ENCODE measurements at regions not wholly inside any gene's neighbourhood (a gene's known extent, or its start where the extent isn't known, plus 50 kb on each side); places are given as distances from the start of the nearest gene placed in this dataset.

DNA sequence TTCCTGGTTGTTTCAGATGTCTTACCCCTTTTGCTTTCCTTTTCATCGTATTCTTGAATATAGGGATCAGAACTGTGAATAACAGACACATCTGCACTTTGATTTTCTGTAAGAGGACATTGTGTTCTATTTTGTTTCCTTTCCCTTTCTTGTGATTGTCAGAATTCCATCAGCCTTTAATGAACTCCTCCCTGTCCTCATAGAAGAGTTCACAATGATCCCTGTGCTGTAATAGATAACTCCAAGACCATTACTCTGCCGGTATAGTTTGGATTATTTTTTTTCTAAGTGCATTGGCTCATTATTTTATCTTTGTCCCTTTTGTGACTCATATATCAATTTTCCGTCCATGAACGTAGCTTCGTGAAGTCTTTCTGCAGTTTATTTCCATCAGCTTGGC, 59.7 kb upstream of the PRDM8 start:
- DNase-seq (ENCODE audit: low read depth, low spot score) (no peak), FAIRE-seq (no peak)
- H2AFZ ChIP-seq (ENCODE audit: control insufficient read depth, low read length) = peak overlapping the region; percentile 36
- H3K4me2 ChIP-seq (ENCODE audit: control insufficient read depth, extremely low read depth, insufficient read depth, low read depth, low read length) = no peak overlapping the region
- H3K4me3 ChIP-seq (ENCODE audit: control insufficient read depth in 2 of 3, extremely low read depth in 1 of 3, insufficient read depth in 2 of 3, low read depth in 1 of 3, low read length in 3 of 3) = no peak overlapping the region
- no peaks in the 10 kb centered on the region for H3K36me3 ChIP-seq (ENCODE audit: control insufficient read depth in 2 of 2, extremely low read depth in 1 of 2, insufficient read depth in 2 of 2, low read length in 2 of 2)
- dilution Hi-C loops (cut with MboI; ENCODE audit: extremely low pct_ligation_motif_present, low sequenced_read_pairs) = no loop called here
- no peak overlapping the region for H3K9ac ChIP-seq (ENCODE audit: control insufficient read depth, extremely low read depth, insufficient read depth, low read length)
- no peaks in the 10 kb centered on the region for H3K9me1 ChIP-seq (ENCODE audit: control insufficient read depth, extremely low read depth, insufficient read depth, low read length)
- peaks cover 27% of the 10 kb centered on the region for H3K4me1 ChIP-seq (ENCODE audit: control insufficient read depth, extremely low read depth, insufficient read depth, low read length)
- no peak overlapping the region for H3K27ac ChIP-seq (ENCODE audit: control insufficient read depth, insufficient read depth, low read length)
- no peaks in the 10 kb centered on the region for H3K9me3 ChIP-seq (ENCODE audit: control insufficient read depth, low read depth, low read length)
- no peaks in the 10 kb centered on the region for H3K27me3 ChIP-seq (ENCODE audit: control insufficient read depth, extremely low read depth, insufficient read depth, low read length)
- H3K79me2 ChIP-seq (ENCODE audit: control insufficient read depth, insufficient read depth, low read length) = no peaks in the 10 kb centered on the region
- H4K20me1 ChIP-seq (ENCODE audit: control insufficient read depth, extremely low read depth, insufficient read depth, low read length) = no peaks in the 10 kb centered on the region
- TF ChIP-seq, protein P1, sequence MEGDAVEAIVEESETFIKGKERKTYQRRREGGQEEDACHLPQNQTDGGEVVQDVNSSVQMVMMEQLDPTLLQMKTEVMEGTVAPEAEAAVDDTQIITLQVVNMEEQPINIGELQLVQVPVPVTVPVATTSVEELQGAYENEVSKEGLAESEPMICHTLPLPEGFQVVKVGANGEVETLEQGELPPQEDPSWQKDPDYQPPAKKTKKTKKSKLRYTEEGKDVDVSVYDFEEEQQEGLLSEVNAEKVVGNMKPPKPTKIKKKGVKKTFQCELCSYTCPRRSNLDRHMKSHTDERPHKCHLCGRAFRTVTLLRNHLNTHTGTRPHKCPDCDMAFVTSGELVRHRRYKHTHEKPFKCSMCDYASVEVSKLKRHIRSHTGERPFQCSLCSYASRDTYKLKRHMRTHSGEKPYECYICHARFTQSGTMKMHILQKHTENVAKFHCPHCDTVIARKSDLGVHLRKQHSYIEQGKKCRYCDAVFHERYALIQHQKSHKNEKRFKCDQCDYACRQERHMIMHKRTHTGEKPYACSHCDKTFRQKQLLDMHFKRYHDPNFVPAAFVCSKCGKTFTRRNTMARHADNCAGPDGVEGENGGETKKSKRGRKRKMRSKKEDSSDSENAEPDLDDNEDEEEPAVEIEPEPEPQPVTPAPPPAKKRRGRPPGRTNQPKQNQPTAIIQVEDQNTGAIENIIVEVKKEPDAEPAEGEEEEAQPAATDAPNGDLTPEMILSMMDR (optimal IDR thresholded peaks at IDR 0.05 in 1 of 3, IDR thresholded peaks at IDR 0.05 in 1 of 3, conservative IDR thresholded peaks at IDR 0.05 in 1 of 3; ENCODE audit: extremely low read depth in 1 of 3, insufficient read depth in 2 of 3, low read length in 3 of 3) = no peak
- no peak for TF ChIP-seq EZH2 (IDR thresholded peaks at IDR 0.05; ENCODE audit: low read length)

GRCh38 chr4:80136270-80136669, 61.0 kb upstream of the PRDM8 start:
- H3K36me3 ChIP-seq (ENCODE audit: control insufficient read depth in 2 of 2, extremely low read depth in 1 of 2, insufficient read depth in 2 of 2, low read length in 2 of 2) = no peaks in the 10 kb centered on the region
- H3K4me3 ChIP-seq (ENCODE audit: control insufficient read depth in 2 of 3, extremely low read depth in 1 of 3, insufficient read depth in 2 of 3, low read depth in 1 of 3, low read length in 3 of 3) = no peak overlapping the region
- no peaks in the 10 kb centered on the region for H4K20me1 ChIP-seq (ENCODE audit: control insufficient read depth, extremely low read depth, insufficient read depth, low read length)
- H2AFZ ChIP-seq (ENCODE audit: control insufficient read depth, low read length) = peak overlapping the region; percentile 32
- dilution Hi-C loops (cut with MboI; ENCODE audit: extremely low pct_ligation_motif_present, low sequenced_read_pairs) = no loop called here
- H3K9ac ChIP-seq (ENCODE audit: control insufficient read depth, extremely low read depth, insufficient read depth, low read length) = no peak overlapping the region
- H3K9me1 ChIP-seq (ENCODE audit: control insufficient read depth, extremely low read depth, insufficient read depth, low read length) = no peaks in the 10 kb centered on the region
- H3K27me3 ChIP-seq (ENCODE audit: control insufficient read depth, extremely low read depth, insufficient read depth, low read length) = no peaks in the 10 kb centered on the region
- TF ChIP-seq EZH2 (IDR thresholded peaks at IDR 0.05; ENCODE audit: low read length) = no peak
- TF ChIP-seq, protein P1 (optimal IDR thresholded peaks at IDR 0.05 in 1 of 3, IDR thresholded peaks at IDR 0.05 in 1 of 3, conservative IDR thresholded peaks at IDR 0.05 in 1 of 3; ENCODE audit: extremely low read depth in 1 of 3, insufficient read depth in 2 of 3, low read length in 3 of 3) = no peak
- FAIRE-seq = no peak
- H3K4me1 ChIP-seq (ENCODE audit: control insufficient read depth, extremely low read depth, insufficient read depth, low read length) = peaks cover 27% of the 10 kb centered on the region
- no peak overlapping the region for H3K4me2 ChIP-seq (ENCODE audit: control insufficient read depth, extremely low read depth, insufficient read depth, low read depth, low read length)
- no peaks in the 10 kb centered on the region for H3K79me2 ChIP-seq (ENCODE audit: control insufficient read depth, insufficient read depth, low read length)
- H3K9me3 ChIP-seq (ENCODE audit: control insufficient read depth, low read depth, low read length) = no peaks in the 10 kb centered on the region
- no peak overlapping the region for H3K27ac ChIP-seq (ENCODE audit: control insufficient read depth, insufficient read depth, low read length)
- DNase-seq (ENCODE audit: low read depth, low spot score) = no peak
